GM12892 (cell line): ENCODE measurements at regions not wholly inside any gene's neighbourhood (a gene's known extent, or its start where the extent isn't known, plus 50 kb on each side); places are given as distances from the start of the nearest gene placed in this dataset.

Source experiments
- POLR2A ChIP-seq: IDR thresholded peaks from 2 replicates; pipeline ENCODE4 v1.6.1; 2011; ENCODE audit warnings: low read depth, low read length, control low read depth
- POLR2AphosphoS5 ChIP-seq: IDR thresholded peaks from 2 replicates; pipeline ENCODE4 v1.6.1; 2011; ENCODE audit warnings: low read depth, low read length, control low read depth
- TAF1 ChIP-seq: IDR thresholded peaks from 2 replicates; pipeline ENCODE4 v1.6.1; 2011; ENCODE audit warnings: low read depth, mild to moderate bottlenecking, control low read depth, low read length, borderline replicate concordance

DNA sequence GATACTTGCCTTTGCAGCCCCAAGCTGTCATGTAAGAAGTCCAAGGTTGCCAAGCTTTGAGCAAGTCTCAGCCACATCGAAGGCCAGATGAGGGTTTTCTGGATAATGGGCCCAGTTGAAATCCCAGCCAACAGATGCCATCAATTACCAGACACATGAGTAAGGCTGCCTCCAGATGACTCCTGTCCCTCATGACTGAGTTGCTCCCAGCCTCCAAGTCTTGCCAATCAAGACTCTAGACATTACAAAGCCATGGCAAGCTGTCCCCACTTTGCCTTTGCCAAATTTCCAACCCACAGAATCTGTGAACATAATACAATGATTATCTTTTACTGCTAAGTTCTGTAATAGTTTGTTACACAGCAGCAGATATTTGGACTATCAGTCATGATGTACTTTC, 76.8 kb upstream of the ARMC2 start:
- no peak for TF ChIP-seq POLR2AphosphoS5
- no peak for TF ChIP-seq TAF1
- no peak for TF ChIP-seq POLR2A
